ENCODE measurements at regions not wholly inside any gene's neighbourhood (a gene's known extent, or its start where the extent isn't known, plus 50 kb on each side); places are given as distances from the start of the nearest gene placed in this dataset.

GRCh38 chr1:219296430-219297355 is 123.0 kb downstream of the LYPLAL1 start:
- DNase-seq (ENCODE audit: low spot score) = no peak
- no peak for TF ChIP-seq CTCF (IDR thresholded peaks at IDR 0.05)
- no peak for ATAC-seq (ENCODE audit: low FRiP score)

- DNase-seq (ENCODE audit: low spot score) = no peak
- no peak for TF ChIP-seq CTCF (IDR thresholded peaks at IDR 0.05)
- no peak for ATAC-seq (ENCODE audit: low FRiP score)
Measured at GRCh38 chr1:219294251-219294650, 120.6 kb downstream of the LYPLAL1 start.

GRCh38 chr1:219293410-219293809 is 119.7 kb downstream of the LYPLAL1 start:
- ATAC-seq (ENCODE audit: low FRiP score) (no peak), DNase-seq (ENCODE audit: low spot score) (no peak)
- TF ChIP-seq CTCF (IDR thresholded peaks at IDR 0.05) = no peak

GRCh38 chr1:219292999-219293398 is 119.3 kb downstream of the LYPLAL1 start:
- ATAC-seq (ENCODE audit: low FRiP score) (no peak), DNase-seq (ENCODE audit: low spot score) (no peak)
- TF ChIP-seq CTCF (IDR thresholded peaks at IDR 0.05) = no peak

- no peak for ATAC-seq (ENCODE audit: low FRiP score)
- TF ChIP-seq CTCF (IDR thresholded peaks at IDR 0.05) = no peak
- DNase-seq (ENCODE audit: low spot score) = no peak
Measured at GRCh38 chr1:219292341-219292740, 118.7 kb downstream of the LYPLAL1 start.

GRCh38 chr1:219289171-219289570 is 115.5 kb downstream of the LYPLAL1 start:
- DNase-seq (ENCODE audit: low spot score) = no peak
- no peak for ATAC-seq (ENCODE audit: low FRiP score)
- no peak for TF ChIP-seq CTCF (IDR thresholded peaks at IDR 0.05)

GRCh38 chr1:219283541-219283940 is 109.9 kb downstream of the LYPLAL1 start:
- ATAC-seq (ENCODE audit: low FRiP score) = no peak
- no peak for TF ChIP-seq CTCF (IDR thresholded peaks at IDR 0.05)

More at GRCh38 chr1:219283541-219283940, 109.9 kb downstream of the LYPLAL1 start:
- DNase-seq (ENCODE audit: low spot score) = no peak

Data from omental fat pad (tissue), 3 donors.